GM18502 (cell line): ENCODE measurements at regions not wholly inside any gene's neighbourhood (a gene's known extent, or its start where the extent isn't known, plus 50 kb on each side); places are given as distances from the start of the nearest gene placed in this dataset.
"Not testable (repeated sequence)": the region's sequence is repeated elsewhere in the genome, so short reads cannot be mapped to it uniquely, and the experiment has no call there.

Experiments used
- ATAC-seq: cut with Tn5 transposase; IDR thresholded peaks from one replicate; pipeline ENCODE4 v1.9.1; 2021; ENCODE audit warnings: mild to moderate bottlenecking; ENCODE audit not compliant: unreplicated experiment, poor library complexity

DNA sequence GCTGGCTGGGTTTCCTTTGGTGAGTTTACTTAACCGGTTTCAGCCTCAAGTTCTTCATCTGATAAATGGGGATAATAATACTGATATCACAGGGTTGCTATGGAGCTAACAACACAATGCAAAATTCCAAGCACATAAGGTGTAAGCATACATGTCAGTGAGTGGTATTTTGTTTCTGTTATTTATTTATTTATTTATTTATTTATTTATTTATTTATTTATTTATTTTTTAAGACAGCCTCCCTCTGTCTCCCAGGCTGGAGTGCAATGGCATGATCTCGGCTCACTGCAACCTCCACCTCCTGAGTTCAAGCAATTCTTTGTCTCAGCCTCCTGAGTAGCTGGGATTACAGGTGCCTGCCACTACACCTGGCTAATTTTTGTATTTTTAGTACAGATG lies 1287.4 kb upstream of the TMEM132C start:
- not testable (repeated sequence) for ATAC-seq

DNA sequence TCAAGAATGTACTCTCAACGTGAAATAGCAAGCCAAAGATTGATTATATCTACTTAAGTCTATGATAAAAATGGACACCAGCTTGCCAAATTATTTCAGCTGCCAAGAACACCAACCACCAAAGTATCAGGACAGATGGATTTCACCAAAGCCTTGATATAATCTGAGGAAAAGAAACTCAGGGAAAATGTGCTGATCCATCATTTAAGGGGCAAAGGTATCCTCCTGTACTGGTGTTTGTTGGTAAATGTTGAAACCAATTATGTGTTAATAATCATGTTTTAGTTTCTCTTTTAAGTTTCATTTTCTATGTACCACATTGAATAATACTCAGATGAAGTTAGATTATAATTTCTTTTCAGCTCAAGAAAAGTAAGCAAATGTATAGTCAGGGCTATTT lies 1284.3 kb upstream of the TMEM132C start:
- ATAC-seq = no peak

GRCh38 chr12:126983735-126984134 lies 1283.2 kb upstream of the TMEM132C start:
- ATAC-seq = not testable (repeated sequence)

GRCh38 chr12:126985663-126986062 lies 1281.3 kb upstream of the TMEM132C start:
- ATAC-seq = not testable (repeated sequence)

- no peak for ATAC-seq
Measured at GRCh38 chr12:126989532-126989931, 1277.4 kb upstream of the TMEM132C start.

- no peak for ATAC-seq
Measured at GRCh38 chr12:126993898-126994297, 1273.1 kb upstream of the TMEM132C start.

DNA sequence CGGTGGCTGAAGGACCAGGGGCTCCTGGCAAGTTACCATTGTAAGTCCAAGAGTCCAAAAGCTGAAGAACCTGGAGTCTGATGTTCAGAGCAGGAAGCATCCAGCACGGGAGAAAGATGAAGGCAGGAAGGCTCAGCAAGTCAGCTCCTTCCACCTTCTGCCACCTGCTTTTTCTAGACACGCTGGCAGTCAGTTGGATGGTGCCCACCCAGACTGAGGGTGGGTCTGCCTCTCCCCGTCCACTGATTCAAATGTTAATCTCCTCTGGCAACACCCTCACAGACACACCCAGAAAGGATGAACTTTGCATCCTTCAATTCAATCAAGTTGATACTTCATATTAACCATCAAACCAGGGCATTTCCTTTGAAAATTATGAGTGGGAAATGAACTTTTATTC lies 1272.4 kb upstream of the TMEM132C start:
- no peak for ATAC-seq

GRCh38 chr12:126998031-126998430 lies 1268.9 kb upstream of the TMEM132C start:
- ATAC-seq = no peak

DNA sequence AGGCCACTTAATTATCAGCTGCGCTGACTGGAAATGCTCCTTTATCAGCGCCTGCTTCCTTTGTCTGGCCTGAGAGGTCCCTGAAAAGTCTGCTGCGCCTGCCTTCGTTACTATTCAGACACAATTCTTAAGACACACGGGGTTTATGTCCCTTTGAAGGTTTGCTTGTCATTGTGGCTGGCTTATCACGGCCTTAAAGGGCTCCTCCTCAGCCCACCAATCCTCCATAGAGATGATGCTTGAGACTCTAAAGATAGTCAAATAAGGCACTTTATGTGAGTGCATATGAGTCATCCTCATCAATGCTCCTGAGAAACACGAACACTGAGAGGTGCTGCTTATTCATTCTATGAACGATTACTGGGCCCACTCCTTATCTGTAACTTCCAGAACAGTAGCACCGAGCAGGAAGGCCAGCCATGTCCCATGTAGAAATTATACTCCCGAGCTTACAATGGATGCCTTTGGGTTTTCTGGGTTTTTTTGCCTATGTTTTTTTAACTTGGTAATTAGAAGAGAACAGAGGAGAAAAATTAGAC lies 1268.2 kb upstream of the TMEM132C start:
- ATAC-seq = no peak

- no peak for ATAC-seq
Measured at GRCh38 chr12:126999352-126999751, 1267.6 kb upstream of the TMEM132C start.

GRCh38 chr12:127005406-127005805 lies 1261.6 kb upstream of the TMEM132C start:
- no peak for ATAC-seq

- no peak for ATAC-seq
Measured at GRCh38 chr12:127006972-127007371, 1260.0 kb upstream of the TMEM132C start.

- no peak for ATAC-seq
Measured at GRCh38 chr12:127008755-127009403, 1258.1 kb upstream of the TMEM132C start.

DNA sequence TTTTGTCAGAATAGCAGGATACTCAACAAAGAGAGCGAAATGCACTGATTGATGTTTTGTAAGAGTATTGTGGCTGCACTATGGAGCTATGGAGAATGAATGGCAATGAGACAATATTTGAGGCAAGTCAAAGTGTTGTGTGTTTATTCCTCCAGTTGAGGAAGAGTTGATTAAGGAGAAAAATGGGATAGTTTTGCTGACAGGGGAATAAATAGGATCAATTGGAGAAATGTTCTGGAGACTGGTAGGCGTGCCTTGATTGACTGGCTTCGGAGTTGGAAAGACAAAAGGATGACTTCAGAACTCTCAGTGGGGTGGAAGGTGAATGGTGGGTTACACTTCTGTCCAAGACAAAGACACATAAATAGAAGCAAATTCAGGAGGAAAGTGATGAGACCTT lies 1254.9 kb upstream of the TMEM132C start:
- ATAC-seq = no peak

DNA sequence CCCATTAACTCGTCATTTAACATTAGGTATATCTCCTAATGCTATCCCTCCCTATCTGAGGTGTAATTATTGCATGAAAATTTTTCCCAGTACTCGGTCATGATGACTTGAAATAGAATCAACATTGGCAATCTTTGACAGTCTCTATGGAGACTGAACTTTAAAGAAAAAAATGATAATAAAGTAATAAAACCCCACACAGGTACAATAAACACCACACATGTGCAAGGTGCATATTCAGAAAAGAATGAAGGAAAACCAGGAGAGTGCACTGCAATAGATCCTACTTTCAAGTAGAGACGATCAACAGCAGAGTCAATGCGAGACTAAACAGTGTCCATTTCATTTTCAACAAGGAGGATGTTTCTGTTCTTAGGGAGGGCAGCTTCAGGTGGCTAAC lies 1253.8 kb upstream of the TMEM132C start:
- ATAC-seq = no peak

DNA sequence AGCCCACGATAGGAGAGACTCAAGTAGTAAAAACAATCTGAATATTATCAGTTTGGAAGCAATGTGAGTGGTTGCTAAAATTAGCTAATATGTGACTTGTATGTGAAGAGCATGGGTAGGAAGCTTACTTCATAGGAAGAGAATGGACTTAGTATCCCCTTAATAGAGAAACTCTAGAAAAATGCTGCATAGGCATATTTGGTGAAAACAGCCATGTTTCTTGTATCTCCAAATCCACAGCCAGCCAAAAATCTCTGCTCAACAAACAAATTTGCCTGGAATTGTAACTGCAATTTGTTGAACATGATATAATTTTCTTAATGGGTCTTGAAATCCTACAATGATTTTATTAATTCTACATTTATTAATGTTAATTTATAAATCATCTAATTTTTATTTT lies 1252.9 kb upstream of the TMEM132C start:
- no peak for ATAC-seq

- ATAC-seq = no peak
Measured at GRCh38 chr12:127024791-127025190, 1242.2 kb upstream of the TMEM132C start.

GRCh38 chr12:127025545-127025944 lies 1241.4 kb upstream of the TMEM132C start:
- ATAC-seq = no peak

DNA sequence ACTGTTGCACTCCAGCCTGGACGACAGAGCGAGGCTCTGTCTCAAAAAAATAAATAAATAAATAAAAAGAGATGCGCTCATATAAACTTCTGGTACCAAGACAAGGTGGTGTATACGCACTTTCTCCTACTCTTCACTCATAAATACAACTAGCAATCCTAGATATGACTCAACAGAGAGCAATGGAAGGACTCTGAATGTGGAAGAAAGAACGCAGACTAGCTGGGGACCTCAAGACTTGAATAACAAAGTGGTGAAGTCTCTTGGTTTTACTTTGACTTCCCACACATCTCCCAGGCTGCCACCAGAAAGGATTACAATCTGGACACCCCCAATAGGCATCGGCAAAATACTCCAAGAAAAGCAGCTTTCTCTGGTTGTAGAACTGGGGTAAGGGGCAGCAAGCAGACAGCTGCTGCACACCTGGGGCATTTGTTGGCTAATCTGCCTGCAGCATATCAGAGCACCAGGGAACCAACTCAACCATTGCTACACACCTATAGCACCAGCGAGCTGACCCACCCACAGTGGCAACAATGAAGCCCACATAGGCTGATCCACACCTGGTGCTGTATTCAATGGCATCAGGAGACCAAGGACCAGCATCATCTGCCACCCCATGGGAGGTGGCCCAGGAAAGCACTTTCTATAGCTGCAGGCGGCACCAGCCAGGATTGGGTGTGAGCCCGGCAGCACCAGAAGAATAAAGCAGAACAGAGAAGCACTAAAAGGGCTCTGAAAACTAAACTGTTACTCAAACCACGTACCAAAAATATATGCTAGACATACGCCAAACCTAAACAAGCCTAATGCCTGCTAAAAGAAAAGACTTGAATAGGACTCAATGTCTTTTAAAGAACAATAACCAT lies 1231.7 kb upstream of the TMEM132C start:
- ATAC-seq = no peak

DNA sequence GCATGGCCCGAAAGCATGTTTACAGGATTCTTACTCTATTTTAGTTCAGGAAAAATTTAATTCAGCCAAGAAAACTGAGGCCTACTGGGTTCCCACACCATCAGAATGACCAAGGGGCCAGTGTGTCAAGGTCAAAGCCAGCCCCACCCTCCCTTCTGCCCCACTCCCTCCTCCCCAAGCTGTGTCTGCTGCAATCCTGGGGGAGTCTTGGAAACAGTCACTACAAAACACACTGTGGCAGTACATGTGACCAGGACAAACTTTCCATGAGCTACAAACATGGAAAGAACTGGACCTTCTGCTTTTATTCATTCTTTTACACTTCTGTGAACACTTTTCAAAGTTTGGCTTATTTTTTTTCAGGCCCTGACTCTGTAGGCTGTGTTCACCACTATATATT lies 1228.8 kb upstream of the TMEM132C start:
- no peak for ATAC-seq

DNA sequence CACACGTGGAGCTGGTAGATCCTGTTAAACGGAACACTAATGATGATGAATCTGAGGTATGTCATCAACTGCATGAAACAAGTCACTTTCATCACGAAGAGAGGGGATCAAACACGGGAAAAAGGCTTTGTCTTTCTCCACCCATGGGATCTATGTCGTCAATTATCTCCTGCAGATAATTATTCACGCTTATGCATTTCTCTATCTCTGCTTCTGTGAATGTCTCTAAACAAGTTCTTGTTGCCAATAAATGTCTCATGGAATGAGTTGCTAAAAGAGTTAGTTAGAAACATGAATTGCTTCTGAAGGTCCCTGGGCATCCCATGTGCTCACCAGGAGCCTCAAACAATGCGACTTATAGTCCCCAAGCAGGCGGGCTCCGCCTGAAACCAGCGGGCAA lies 1228.2 kb upstream of the TMEM132C start:
- ATAC-seq = no peak
